SIG-M5 treated with dmso at 0.1 percent for 504 hours (cell line): ENCODE measurements at regions not wholly inside any gene's neighbourhood (a gene's known extent, or its start where the extent isn't known, plus 50 kb on each side); places are given as distances from the start of the nearest gene placed in this dataset.

Source experiments
- DNase-seq: peaks from one replicate; lab custom pipeline; 2025; ENCODE audit not compliant: unreplicated experiment; lab: John Stamatoyannopoulos, UW

GRCh38 chr9:79360387-79361347 is 211.1 kb upstream of the TLE4 start:
- DNase-seq: no peak

GRCh38 chr9:79362100-79363081 is 209.4 kb upstream of the TLE4 start:
- DNase-seq: no peak

- DNase-seq: no peak
These were observed 202.1 kb upstream of the TLE4 start for GRCh38 chr9:79369676-79370075.

- DNase-seq: no peak
These were observed 200.5 kb upstream of the TLE4 start for GRCh38 chr9:79371301-79371700.

GRCh38 chr9:79371948-79372555 is 199.7 kb upstream of the TLE4 start:
- DNase-seq: no peak

- DNase-seq: no peak
These were observed 194.4 kb upstream of the TLE4 start for GRCh38 chr9:79377339-79377855.

GRCh38 chr9:79378107-79378506 is 193.7 kb upstream of the TLE4 start:
- no peak for DNase-seq

- no peak for DNase-seq
These were observed 189.7 kb upstream of the TLE4 start for GRCh38 chr9:79382044-79382443.

- DNase-seq: no peak
These were observed 189.3 kb upstream of the TLE4 start for GRCh38 chr9:79382458-79382857.

GRCh38 chr9:79383096-79383495 is 188.7 kb upstream of the TLE4 start:
- no peak for DNase-seq

- no peak for DNase-seq
These were observed 187.7 kb upstream of the TLE4 start for GRCh38 chr9:79384091-79384490.

GRCh38 chr9:79384501-79384900 is 187.3 kb upstream of the TLE4 start:
- no peak for DNase-seq

- no peak for DNase-seq
These were observed 184.5 kb upstream of the TLE4 start for GRCh38 chr9:79387101-79387835.

- DNase-seq: no peak
These were observed 181.6 kb upstream of the TLE4 start for GRCh38 chr9:79390077-79390698.

- DNase-seq: no peak
These were observed 180.7 kb upstream of the TLE4 start for GRCh38 chr9:79390781-79391770.

GRCh38 chr9:79395228-79395627 is 176.5 kb upstream of the TLE4 start:
- no peak for DNase-seq

- no peak for DNase-seq
These were observed 176.0 kb upstream of the TLE4 start for GRCh38 chr9:79395755-79396154.

GRCh38 chr9:79396168-79396567 is 175.6 kb upstream of the TLE4 start:
- DNase-seq: no peak

GRCh38 chr9:79403495-79403894 is 168.3 kb upstream of the TLE4 start:
- DNase-seq: no peak
